Epithelial cell of esophagus (primary cell): ENCODE measurements at regions not wholly inside any gene's neighbourhood (a gene's known extent, or its start where the extent isn't known, plus 50 kb on each side); places are given as distances from the start of the nearest gene placed in this dataset.

ENCODE experiments used
- DNase-seq: peaks from one replicate; pipeline ENCODE4 v3.0.0; 2010; ENCODE audit warnings: low read depth
- H3K4me3 ChIP-seq: 2 replicates; pipeline ENCODE4 v1.5.1; 2011; ENCODE audit warnings: mild to moderate bottlenecking, low read length, control low read depth
- CTCF ChIP-seq: IDR thresholded peaks from 2 replicates; pipeline ENCODE4 v1.5.1; 2011; ENCODE audit warnings: low read depth, mild to moderate bottlenecking, low read length, control low read depth, inconsistent platforms; ENCODE audit not compliant: insufficient read depth; ENCODE audit errors: missing control alignments

GRCh38 chr2:236666646-236667204, 97.1 kb downstream of the ACKR3 start:
- DNase-seq = no peak
- no peak overlapping the region for H3K4me3 ChIP-seq
- TF ChIP-seq CTCF = no peak

- no peak overlapping the region for H3K4me3 ChIP-seq
- no peak for DNase-seq
- TF ChIP-seq CTCF = no peak
Observed at GRCh38 chr2:236667526-236667925, 97.9 kb downstream of the ACKR3 start.

GRCh38 chr2:236668531-236668969, 98.9 kb downstream of the ACKR3 start:
- no peak overlapping the region for H3K4me3 ChIP-seq
- TF ChIP-seq CTCF = no peak
- no peak for DNase-seq

- no peak for DNase-seq
Observed at GRCh38 chr2:236670235-236670620, 100.6 kb downstream of the ACKR3 start.

GRCh38 chr2:236671896-236672562, 102.4 kb downstream of the ACKR3 start:
- no peak overlapping the region for H3K4me3 ChIP-seq
- no peak for DNase-seq
- TF ChIP-seq CTCF = no peak

More at GRCh38 chr2:236670235-236670620, 100.6 kb downstream of the ACKR3 start:
- no peak overlapping the region for H3K4me3 ChIP-seq
- TF ChIP-seq CTCF = no peak

- TF ChIP-seq CTCF = no peak
- H3K4me3 ChIP-seq = no peak overlapping the region
- no peak for DNase-seq
Observed at GRCh38 chr2:236672606-236673005, 103.0 kb downstream of the ACKR3 start.
